ENCODE measurements at regions not wholly inside any gene's neighbourhood (a gene's known extent, or its start where the extent isn't known, plus 50 kb on each side); places are given as distances from the start of the nearest gene placed in this dataset.

- TF ChIP-seq, protein P1, sequence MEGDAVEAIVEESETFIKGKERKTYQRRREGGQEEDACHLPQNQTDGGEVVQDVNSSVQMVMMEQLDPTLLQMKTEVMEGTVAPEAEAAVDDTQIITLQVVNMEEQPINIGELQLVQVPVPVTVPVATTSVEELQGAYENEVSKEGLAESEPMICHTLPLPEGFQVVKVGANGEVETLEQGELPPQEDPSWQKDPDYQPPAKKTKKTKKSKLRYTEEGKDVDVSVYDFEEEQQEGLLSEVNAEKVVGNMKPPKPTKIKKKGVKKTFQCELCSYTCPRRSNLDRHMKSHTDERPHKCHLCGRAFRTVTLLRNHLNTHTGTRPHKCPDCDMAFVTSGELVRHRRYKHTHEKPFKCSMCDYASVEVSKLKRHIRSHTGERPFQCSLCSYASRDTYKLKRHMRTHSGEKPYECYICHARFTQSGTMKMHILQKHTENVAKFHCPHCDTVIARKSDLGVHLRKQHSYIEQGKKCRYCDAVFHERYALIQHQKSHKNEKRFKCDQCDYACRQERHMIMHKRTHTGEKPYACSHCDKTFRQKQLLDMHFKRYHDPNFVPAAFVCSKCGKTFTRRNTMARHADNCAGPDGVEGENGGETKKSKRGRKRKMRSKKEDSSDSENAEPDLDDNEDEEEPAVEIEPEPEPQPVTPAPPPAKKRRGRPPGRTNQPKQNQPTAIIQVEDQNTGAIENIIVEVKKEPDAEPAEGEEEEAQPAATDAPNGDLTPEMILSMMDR (IDR thresholded peaks at IDR 0.05): no peak
- TF ChIP-seq POLR2A (IDR thresholded peaks at IDR 0.05): no peak
Measured at GRCh38 chr2:180205621-180206235, 198.6 kb upstream of the CWC22 start.

Data from right lobe of liver (tissue), 4 donors.